OCI-LY7 (cell line): ENCODE measurements at regions not wholly inside any gene's neighbourhood (a gene's known extent, or its start where the extent isn't known, plus 50 kb on each side); places are given as distances from the start of the nearest gene placed in this dataset.

Source experiments
- BruUV-seq: library from RNA; stranded (reverse); fragments of 400-500 nt; replicated peaks from 2 replicates; lab custom pipeline; 2021; lab: Mats Ljungman, UMichigan
- CTCF ChIA-PET: fragments of 300-600 bp; sonication (Branson Sonifier 250); formaldehyde crosslinking; loops from one replicate; lab custom pipeline; 2022; ENCODE audit warnings: antibody characterized with exemption; ENCODE audit not compliant: unreplicated experiment; lab: Charles Lee
- POLR2A ChIA-PET: fragments of 300-600 bp; sonication (Branson Sonifier 250); formaldehyde crosslinking; loops from one replicate; lab custom pipeline; 2022; ENCODE audit warnings: antibody characterized with exemption; lab: Charles Lee
- DNase-seq: peaks from one replicate; pipeline ENCODE4 v3.0.0-alpha.2; 2015; ENCODE audit warnings: low spot score
- H2AFZ ChIP-seq: fragments of 200-600 bp; sonication (generic), shearing (Covaris generic); 2 replicates; pipeline ENCODE4 v1.6.1; 2014; ENCODE audit warnings: mild to moderate bottlenecking, antibody characterized with exemption, low read length, moderate library complexity
- H3K27ac ChIP-seq: fragments of 200-600 bp; sonication (generic); 2 replicates; pipeline ENCODE4 v1.5.1; 2014; ENCODE audit warnings: mixed run types, low read depth, mild to moderate bottlenecking, moderate library complexity, low read length, inconsistent platforms; ENCODE audit not compliant: poor library complexity, severe bottlenecking
- H3K36me3 ChIP-seq: fragments of 200-600 bp; sonication (generic); 2 replicates; pipeline ENCODE4 v1.6.1; 2014; ENCODE audit warnings: mild to moderate bottlenecking, antibody characterized with exemption, low read length, moderate library complexity, mixed read lengths; ENCODE audit not compliant: insufficient read depth
- H3K4me1 ChIP-seq: fragments of 200-600 bp; sonication (generic); 2 replicates; pipeline ENCODE4 v1.5.1; 2014; ENCODE audit warnings: mild to moderate bottlenecking, low read length; ENCODE audit not compliant: insufficient read depth, poor library complexity, severe bottlenecking
- H3K4me2 ChIP-seq: fragments of 200-600 bp; sonication (generic); 2 replicates; pipeline ENCODE4 v1.6.1; 2014; ENCODE audit warnings: mild to moderate bottlenecking, low read length
- H3K4me3 ChIP-seq: fragments of 200-600 bp; sonication (generic); 2 replicates; pipeline ENCODE4 v1.5.1; 2014; ENCODE audit warnings: mild to moderate bottlenecking, low read depth, low read length; ENCODE audit not compliant: poor library complexity, severe bottlenecking
- H3K79me2 ChIP-seq: fragments of 200-600 bp; sonication (generic); 2 replicates; pipeline ENCODE4 v1.6.1; 2016; ENCODE audit warnings: low read depth, mild to moderate bottlenecking, low read length, moderate library complexity, mixed read lengths; ENCODE audit not compliant: insufficient read depth
- H3K9me2 ChIP-seq: fragments of 200-600 bp; sonication (generic); 2 replicates; pipeline ENCODE4 v1.6.1; 2016; ENCODE audit warnings: mild to moderate bottlenecking, low read length, mixed read lengths; ENCODE audit not compliant: insufficient read depth
- H3K9me3 ChIP-seq: fragments of 200-600 bp; sonication (generic); 2 replicates; pipeline ENCODE4 v1.6.1; 2014; ENCODE audit warnings: mild to moderate bottlenecking, mixed run types, low read length, mixed read lengths
- H4K20me1 ChIP-seq: fragments of 200-600 bp; sonication (generic); 2 replicates; pipeline ENCODE4 v1.6.1; 2014; ENCODE audit warnings: mild to moderate bottlenecking, antibody characterized with exemption, low read length, moderate library complexity, mixed read lengths; ENCODE audit not compliant: insufficient read depth
- EZH2phosphoT487 ChIP-seq: fragments of 200-600 bp; sonication (generic); IDR thresholded peaks from 2 replicates; pipeline ENCODE4 v1.6.1; 2018; ENCODE audit warnings: low read depth, borderline replicate concordance, mild to moderate bottlenecking, mixed run types, antibody characterized with exemption, low read length, moderate library complexity, mixed read lengths
- intact Hi-C: fragments of 100-400 bp; cut with micrococcal nuclease; formaldehyde crosslinking; loops from one replicate; pipeline ENCODE4 v1.10.0; 2022; ENCODE audit not compliant: unreplicated experiment
- TF ChIP-seq, protein P1 (sequence below): fragments of 200-600 bp; sonication (generic); conservative IDR thresholded peaks from 2 replicates; pipeline ENCODE4 v1.5.1; 2014; ENCODE audit warnings: mild to moderate bottlenecking, antibody characterized with exemption, low read length, moderate library complexity, mixed read lengths

DNA sequence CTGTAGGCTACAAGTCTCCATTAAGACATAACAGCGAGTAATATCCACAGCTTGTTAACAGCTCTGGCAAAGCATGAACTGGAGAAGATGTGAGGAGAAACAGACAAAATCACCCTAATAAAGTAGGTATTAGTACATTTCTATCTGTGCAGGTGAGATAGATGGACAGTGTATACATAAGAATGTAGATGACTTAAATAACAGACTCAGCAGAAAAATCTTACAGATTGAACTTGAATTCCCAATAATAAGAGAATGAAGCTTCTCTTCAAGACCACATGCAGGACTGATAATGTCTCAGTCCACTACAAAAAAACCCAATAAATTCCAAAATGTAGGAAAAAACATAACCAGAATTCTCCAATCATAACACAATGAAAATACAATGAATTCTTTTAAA lies 153.0 kb downstream of the IRX2 start:
- CTCF ChIA-PET: no interaction called here

GRCh38 chr5:2594701-2595100 lies 156.8 kb downstream of the IRX2 start:
- ChIA-PET POLR2A (no interaction called here), CTCF (no interaction called here)
- no peaks in the 10 kb centered on the region for H3K4me1 ChIP-seq
- no peaks in the 10 kb centered on the region for H3K9me2 ChIP-seq
- TF ChIP-seq EZH2phosphoT487: no peak
- H3K4me3 ChIP-seq: no peak overlapping the region
- no peak for DNase-seq
- no peaks in the 10 kb centered on the region for H3K79me2 ChIP-seq
- H4K20me1 ChIP-seq: no peaks in the 10 kb centered on the region
- H3K27ac ChIP-seq: no peak overlapping the region
- no TSS peak for BruUV-seq
- H3K36me3 ChIP-seq: no peaks in the 10 kb centered on the region
- H3K9me3 ChIP-seq: no peaks in the 10 kb centered on the region
- H3K4me2 ChIP-seq: no peak overlapping the region
- intact Hi-C loops: no loop called here
- H2AFZ ChIP-seq: no peak overlapping the region

More for the DNA sequence above, 153.0 kb downstream of the IRX2 start:
- no peaks in the 10 kb centered on the region for H3K36me3 ChIP-seq
- POLR2A ChIA-PET: interaction anchor here (0.6 kb wide), 1 partner anchor 21 kb away, joined by 5 read pairs; no protein-coding TSS in a partner anchor
- H3K79me2 ChIP-seq: no peaks in the 10 kb centered on the region
- no peak for TF ChIP-seq EZH2phosphoT487
- TF ChIP-seq, protein P1, sequence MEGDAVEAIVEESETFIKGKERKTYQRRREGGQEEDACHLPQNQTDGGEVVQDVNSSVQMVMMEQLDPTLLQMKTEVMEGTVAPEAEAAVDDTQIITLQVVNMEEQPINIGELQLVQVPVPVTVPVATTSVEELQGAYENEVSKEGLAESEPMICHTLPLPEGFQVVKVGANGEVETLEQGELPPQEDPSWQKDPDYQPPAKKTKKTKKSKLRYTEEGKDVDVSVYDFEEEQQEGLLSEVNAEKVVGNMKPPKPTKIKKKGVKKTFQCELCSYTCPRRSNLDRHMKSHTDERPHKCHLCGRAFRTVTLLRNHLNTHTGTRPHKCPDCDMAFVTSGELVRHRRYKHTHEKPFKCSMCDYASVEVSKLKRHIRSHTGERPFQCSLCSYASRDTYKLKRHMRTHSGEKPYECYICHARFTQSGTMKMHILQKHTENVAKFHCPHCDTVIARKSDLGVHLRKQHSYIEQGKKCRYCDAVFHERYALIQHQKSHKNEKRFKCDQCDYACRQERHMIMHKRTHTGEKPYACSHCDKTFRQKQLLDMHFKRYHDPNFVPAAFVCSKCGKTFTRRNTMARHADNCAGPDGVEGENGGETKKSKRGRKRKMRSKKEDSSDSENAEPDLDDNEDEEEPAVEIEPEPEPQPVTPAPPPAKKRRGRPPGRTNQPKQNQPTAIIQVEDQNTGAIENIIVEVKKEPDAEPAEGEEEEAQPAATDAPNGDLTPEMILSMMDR: no peak
- no peak overlapping the region for H3K4me2 ChIP-seq
- H3K4me3 ChIP-seq: no peak overlapping the region
- no peak for DNase-seq
- BruUV-seq: no TSS peak
- H3K9me2 ChIP-seq: no peaks in the 10 kb centered on the region
- H3K27ac ChIP-seq: no peak overlapping the region
- intact Hi-C loops: no loop called here
- no peak overlapping the region for H2AFZ ChIP-seq
- no peaks in the 10 kb centered on the region for H4K20me1 ChIP-seq
- H3K4me1 ChIP-seq: no peaks in the 10 kb centered on the region
- no peaks in the 10 kb centered on the region for H3K9me3 ChIP-seq

GRCh38 chr5:2592766-2593165 lies 158.7 kb downstream of the IRX2 start:
- Histone ChIP-seq H3K4me2 (no peak overlapping the region), H3K36me3 (no peaks in the 10 kb centered on the region), H3K9me3 (no peaks in the 10 kb centered on the region), H3K79me2 (no peaks in the 10 kb centered on the region), H3K4me1 (no peaks in the 10 kb centered on the region), H3K27ac (no peak overlapping the region), H3K9me2 (no peaks in the 10 kb centered on the region), H3K4me3 (no peak overlapping the region), H2AFZ (no peak overlapping the region), H4K20me1 (no peaks in the 10 kb centered on the region)
- intact Hi-C loops: no loop called here
- BruUV-seq: no TSS peak
- no peak for TF ChIP-seq EZH2phosphoT487
- TF ChIP-seq, protein P1: no peak
- ChIA-PET POLR2A (no interaction called here), CTCF (no interaction called here)
- DNase-seq: no peak
